AG09309 (cell line): ENCODE measurements at regions not wholly inside any gene's neighbourhood (a gene's known extent, or its start where the extent isn't known, plus 50 kb on each side); places are given as distances from the start of the nearest gene placed in this dataset.

Source experiments
- DNase-seq: peaks from one replicate; pipeline ENCODE4 v3.0.0-alpha.2; 2010; ENCODE audit warnings: low read depth
- H3K4me3 ChIP-seq: 2 replicates; pipeline ENCODE4 v1.5.1; 2011; ENCODE audit warnings: mild to moderate bottlenecking, low read depth, low read length, moderate library complexity; ENCODE audit not compliant: control insufficient read depth
- TF ChIP-seq, protein P1 (sequence below): IDR thresholded peaks from 2 replicates; pipeline ENCODE4 v1.5.1; 2011; ENCODE audit warnings: mild to moderate bottlenecking, low read depth, low read length, inconsistent platforms; ENCODE audit not compliant: insufficient read depth, control insufficient read depth; ENCODE audit errors: missing control alignments

DNA sequence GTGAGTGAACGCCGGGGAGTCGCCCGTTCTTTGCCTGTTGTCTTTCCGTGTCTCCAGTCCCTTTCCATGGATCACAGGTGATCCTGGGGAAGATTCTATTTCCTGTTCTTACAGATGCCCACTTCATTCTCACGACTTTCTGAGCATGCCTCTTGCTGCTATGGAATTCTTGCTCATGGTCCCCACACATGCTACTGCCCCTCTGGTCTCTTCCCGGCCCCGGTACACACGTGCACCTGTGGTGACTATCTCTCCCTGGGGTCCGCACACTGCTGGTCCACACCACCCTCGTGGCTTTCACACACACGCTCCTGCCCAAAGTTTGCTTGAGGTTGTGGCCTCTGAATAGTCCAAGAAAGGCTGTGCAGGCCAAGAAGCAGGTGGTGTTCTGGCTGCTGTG is 67.9 kb upstream of the ALKAL2 start:
- H3K4me3 ChIP-seq = no peak overlapping the region
- TF ChIP-seq, protein P1, sequence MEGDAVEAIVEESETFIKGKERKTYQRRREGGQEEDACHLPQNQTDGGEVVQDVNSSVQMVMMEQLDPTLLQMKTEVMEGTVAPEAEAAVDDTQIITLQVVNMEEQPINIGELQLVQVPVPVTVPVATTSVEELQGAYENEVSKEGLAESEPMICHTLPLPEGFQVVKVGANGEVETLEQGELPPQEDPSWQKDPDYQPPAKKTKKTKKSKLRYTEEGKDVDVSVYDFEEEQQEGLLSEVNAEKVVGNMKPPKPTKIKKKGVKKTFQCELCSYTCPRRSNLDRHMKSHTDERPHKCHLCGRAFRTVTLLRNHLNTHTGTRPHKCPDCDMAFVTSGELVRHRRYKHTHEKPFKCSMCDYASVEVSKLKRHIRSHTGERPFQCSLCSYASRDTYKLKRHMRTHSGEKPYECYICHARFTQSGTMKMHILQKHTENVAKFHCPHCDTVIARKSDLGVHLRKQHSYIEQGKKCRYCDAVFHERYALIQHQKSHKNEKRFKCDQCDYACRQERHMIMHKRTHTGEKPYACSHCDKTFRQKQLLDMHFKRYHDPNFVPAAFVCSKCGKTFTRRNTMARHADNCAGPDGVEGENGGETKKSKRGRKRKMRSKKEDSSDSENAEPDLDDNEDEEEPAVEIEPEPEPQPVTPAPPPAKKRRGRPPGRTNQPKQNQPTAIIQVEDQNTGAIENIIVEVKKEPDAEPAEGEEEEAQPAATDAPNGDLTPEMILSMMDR = no peak
- no peak for DNase-seq

DNA sequence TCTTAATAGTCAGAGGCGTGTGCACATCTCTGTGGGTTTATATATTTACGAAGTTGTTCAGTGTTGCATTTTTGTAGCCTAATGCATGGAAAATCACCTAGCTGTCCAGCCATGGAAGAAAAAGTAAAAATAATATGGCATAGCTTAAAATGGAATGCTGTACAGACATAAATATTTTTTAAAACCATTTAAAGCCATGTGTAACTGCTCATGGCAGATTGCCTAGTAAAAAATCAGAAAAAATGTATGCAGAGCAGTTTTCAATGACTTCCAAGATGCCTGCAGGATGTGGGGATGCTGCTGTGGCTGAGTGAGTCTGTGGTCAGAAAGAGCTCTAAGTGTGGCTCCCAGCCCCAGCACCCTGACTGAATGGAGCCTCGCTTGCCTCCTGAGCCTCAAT is 64.8 kb upstream of the ALKAL2 start:
- TF ChIP-seq, protein P1 = no peak
- no peak for DNase-seq
- H3K4me3 ChIP-seq = no peak overlapping the region

DNA sequence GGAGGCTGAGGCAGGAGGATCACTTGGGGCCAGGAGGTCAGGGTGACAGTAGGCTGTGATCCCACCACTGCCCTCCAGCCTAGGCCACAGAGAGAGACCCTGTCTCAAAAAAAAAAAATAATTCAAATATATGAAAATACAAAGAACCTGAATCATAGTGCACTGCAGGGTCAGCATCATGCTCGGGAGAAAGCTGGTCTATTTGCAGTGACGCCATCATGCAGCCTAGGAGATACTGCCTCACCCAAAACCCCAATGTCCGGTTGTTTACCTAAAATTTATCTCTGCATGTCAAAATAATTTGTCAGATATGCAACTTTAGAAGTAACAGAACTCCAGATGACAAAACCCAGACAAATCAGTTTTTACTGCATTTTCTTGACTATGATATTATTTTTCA is 61.5 kb upstream of the ALKAL2 start:
- no peak overlapping the region for H3K4me3 ChIP-seq
- DNase-seq = no peak
- TF ChIP-seq, protein P1 = no peak

DNA sequence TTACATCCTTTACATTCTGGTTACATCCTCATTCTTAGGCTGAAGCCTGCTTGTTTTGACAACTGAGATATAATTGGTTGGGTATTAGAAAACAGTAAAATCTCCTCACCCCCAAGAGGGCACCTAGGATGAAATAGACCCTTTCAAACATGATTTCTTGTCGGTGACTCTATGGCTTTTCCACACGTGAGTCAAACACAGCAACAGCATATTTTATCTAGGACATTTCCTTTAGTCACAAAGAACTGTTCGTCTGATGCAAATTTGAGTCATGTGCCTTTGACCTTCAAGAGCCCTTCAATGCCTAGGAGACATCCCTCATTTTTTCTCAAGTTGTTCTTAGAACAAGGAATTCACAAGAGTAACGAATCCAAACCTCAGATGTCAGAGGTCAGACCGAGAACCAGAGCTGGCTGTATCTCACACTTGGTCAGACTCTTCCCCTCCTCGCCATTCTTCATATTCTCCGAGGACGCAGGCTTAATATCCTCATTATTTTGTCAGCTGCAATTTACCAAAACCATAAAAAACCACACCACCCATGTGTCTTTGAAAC is 60.5 kb upstream of the ALKAL2 start:
- H3K4me3 ChIP-seq = no peak overlapping the region
- TF ChIP-seq, protein P1 = no peak
- no peak for DNase-seq

DNA sequence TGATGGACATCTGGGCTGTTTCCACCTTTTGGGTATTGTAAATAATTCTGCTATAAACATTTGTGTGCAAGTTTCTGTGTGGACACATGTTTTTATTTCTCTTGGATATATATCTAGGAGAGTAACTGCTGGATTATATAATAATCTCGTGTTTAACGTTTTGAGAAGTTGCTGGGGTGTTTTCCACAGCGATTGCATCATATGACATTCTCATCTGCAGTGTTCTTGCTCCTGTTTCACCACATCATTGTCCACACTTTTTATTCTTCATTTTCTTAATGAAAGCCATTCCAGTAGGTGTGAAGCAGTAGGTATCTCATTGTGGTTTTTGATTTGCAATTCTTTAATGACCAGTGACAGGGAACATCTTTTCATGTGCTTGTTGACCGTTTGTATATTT is 56.9 kb upstream of the ALKAL2 start:
- no peak for DNase-seq
- no peak overlapping the region for H3K4me3 ChIP-seq
- TF ChIP-seq, protein P1 = no peak

DNA sequence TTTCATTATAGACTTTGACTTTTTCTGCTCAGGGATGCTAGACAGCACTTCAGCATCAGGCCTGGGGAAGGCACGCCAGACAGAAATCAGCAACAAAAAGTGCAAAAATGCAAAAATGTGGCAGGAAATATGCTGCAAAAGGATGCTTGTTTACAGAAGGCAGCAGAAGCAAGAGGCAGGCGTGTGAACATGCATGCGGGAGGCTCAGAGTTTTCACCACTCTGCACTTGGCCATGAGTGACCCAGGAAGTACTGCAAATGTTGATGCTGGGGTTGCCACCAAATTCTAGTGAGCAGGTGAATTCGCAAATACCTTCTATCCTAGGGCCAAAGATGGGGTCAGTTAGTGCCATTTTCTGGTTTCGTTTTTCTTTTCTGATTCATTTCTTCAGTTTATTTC is 55.5 kb upstream of the ALKAL2 start:
- DNase-seq = no peak
- TF ChIP-seq, protein P1 = no peak
- H3K4me3 ChIP-seq = no peak overlapping the region

DNA sequence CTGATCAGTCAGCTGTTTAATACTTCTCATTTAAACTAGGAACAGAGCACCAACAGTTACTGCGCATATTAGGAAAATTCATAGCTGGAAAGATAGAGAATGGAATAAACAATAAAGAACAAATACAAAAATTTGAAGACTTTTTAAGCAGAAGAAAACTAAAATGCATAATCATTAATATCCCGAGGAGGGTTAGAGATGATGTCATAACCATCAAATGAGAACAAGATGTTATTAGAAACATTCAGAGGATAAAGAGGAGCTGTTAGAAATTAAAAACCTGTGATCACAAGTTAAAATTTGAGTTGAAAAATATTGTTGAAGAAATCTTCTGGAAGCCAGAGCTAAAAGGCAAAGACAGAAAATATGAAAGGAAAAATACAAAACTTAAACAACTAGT is 54.0 kb upstream of the ALKAL2 start:
- DNase-seq = no peak
- no peak overlapping the region for H3K4me3 ChIP-seq
- TF ChIP-seq, protein P1 = no peak
